Gastrocnemius medialis (tissue), 4 donors: ENCODE measurements at regions not wholly inside any gene's neighbourhood (a gene's known extent, or its start where the extent isn't known, plus 50 kb on each side); places are given as distances from the start of the nearest gene placed in this dataset.

Experiments used
- ATAC-seq, 2 donors: fragments of 150-250 bp; one replicate each; pipeline ENCODE4 v1.9.1; 2016
- DNase-seq, 2 donors: peaks; one replicate each; pipeline ENCODE4 v3.0.0-alpha.2; 2019
- H3K27ac ChIP-seq, 4 donors: fragments of 200-600 bp; sonication (generic); 1 replicate in 1 of 4; 2 replicates in 3 of 4; pipeline ENCODE4 v1.5.1; 2016 to 2018; ENCODE audit warnings: mild to moderate bottlenecking in 2 of 4, moderate library complexity in 1 of 4
- H3K27me3 ChIP-seq, 3 donors: fragments of 200-600 bp; sonication (generic) in 2 of 3; 1 replicate in 1 of 3; 2 replicates in 2 of 3; pipeline versions ENCODE4 v1.5.1 to v1.6.0; 2016 to 2019; ENCODE audit warnings: mild to moderate bottlenecking in 1 of 3, moderate library complexity in 1 of 3
- H3K36me3 ChIP-seq, 2 donors: fragments of 200-600 bp; sonication (generic) in 1 of 2; one replicate each; pipeline ENCODE4 v1.5.1; 2017 to 2018
- H3K4me1 ChIP-seq, 2 donors: fragments of 200-600 bp; sonication (generic) in 1 of 2; one replicate each; pipeline ENCODE4 v1.5.1; 2016 to 2017; ENCODE audit warnings: mild to moderate bottlenecking in 2 of 2
- H3K4me3 ChIP-seq, 4 donors: fragments of 200-600 bp; sonication (generic) in 3 of 4; 1 replicate in 1 of 4; 2 replicates in 3 of 4; pipeline ENCODE4 v1.5.1; 2016 to 2019; ENCODE audit warnings: mild to moderate bottlenecking in 2 of 4
- H3K9me3 ChIP-seq, 3 donors: fragments of 200-600 bp; sonication (generic) in 2 of 3; 1 replicate in 1 of 3; 2 replicates in 2 of 3; pipeline ENCODE4 v1.5.1; 2016 to 2019
- POLR2A ChIP-seq, 2 donors: fragments of 450-650 bp; IDR thresholded peaks; one replicate each; pipeline ENCODE4 v1.6.1; 2017; ENCODE audit warnings: antibody characterized with exemption in 2 of 2, mild to moderate bottlenecking in 2 of 2, moderate library complexity in 2 of 2
- in situ Hi-C, 4 donors: fragments of 200-750 bp; cut with MboI; loops; one replicate each; pipeline versions ENCODE4 v1.15.0 to v1.8.0; 2017; ENCODE audit warnings: low sequenced_read_pairs in 4 of 4
- intact Hi-C: fragments of 100-400 bp; cut with DNase I; formaldehyde crosslinking; loops from one replicate; pipeline ENCODE4 v1.15.1; 2023; ENCODE audit warnings: low total_unique reads
- TF ChIP-seq, protein P1 (sequence below), 5 experiments: fragments of 450-650 bp in 3 of 5; fragments of 200-600 bp in 2 of 5; sonication (generic) in 2 of 5; IDR thresholded peaks in 4 of 5; conservative IDR thresholded peaks in 1 of 5; 1 replicate in 4 of 5; 2 replicates in 1 of 5; pipeline ENCODE4 v1.5.1; 2016 to 2019; ENCODE audit warnings: antibody characterized with exemption in 5 of 5, mild to moderate bottlenecking in 3 of 5, moderate library complexity in 3 of 5

DNA sequence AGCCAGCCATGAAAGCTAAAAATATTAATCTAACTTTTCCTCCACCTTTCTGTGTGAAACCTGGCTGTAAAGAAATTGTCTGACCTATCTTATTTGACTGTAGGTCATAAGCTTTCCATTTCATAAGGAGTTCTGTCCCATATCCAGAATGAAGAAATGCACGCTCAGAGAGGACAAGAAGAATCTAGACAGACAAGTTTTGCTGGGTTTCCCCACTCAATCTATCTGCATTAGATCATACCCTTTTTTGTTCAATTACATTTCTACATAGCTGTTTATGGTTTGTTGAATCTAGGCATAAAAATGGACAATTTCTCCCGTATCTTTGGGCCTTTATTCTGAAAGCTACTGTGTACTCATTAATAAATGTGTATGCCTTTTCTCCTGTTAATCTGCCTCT, 1495.1 kb downstream of the C4orf33 start:
- no peaks in the 10 kb centered on the region for H3K36me3 ChIP-seq
- H3K27ac ChIP-seq: no peak overlapping the region
- DNase-seq (no peak), ATAC-seq (no peak)
- H3K9me3 ChIP-seq: no peaks in the 10 kb centered on the region
- in situ Hi-C loops: no loop called here
- H3K27me3 ChIP-seq: no peaks in the 10 kb centered on the region
- intact Hi-C loops: no loop called here
- TF ChIP-seq POLR2A (IDR thresholded peaks at IDR 0.05): no peak
- TF ChIP-seq, protein P1, sequence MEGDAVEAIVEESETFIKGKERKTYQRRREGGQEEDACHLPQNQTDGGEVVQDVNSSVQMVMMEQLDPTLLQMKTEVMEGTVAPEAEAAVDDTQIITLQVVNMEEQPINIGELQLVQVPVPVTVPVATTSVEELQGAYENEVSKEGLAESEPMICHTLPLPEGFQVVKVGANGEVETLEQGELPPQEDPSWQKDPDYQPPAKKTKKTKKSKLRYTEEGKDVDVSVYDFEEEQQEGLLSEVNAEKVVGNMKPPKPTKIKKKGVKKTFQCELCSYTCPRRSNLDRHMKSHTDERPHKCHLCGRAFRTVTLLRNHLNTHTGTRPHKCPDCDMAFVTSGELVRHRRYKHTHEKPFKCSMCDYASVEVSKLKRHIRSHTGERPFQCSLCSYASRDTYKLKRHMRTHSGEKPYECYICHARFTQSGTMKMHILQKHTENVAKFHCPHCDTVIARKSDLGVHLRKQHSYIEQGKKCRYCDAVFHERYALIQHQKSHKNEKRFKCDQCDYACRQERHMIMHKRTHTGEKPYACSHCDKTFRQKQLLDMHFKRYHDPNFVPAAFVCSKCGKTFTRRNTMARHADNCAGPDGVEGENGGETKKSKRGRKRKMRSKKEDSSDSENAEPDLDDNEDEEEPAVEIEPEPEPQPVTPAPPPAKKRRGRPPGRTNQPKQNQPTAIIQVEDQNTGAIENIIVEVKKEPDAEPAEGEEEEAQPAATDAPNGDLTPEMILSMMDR (IDR thresholded peaks at IDR 0.05 in 4 of 5, conservative IDR thresholded peaks at IDR 0.05 in 1 of 5): no peak
- H3K4me3 ChIP-seq: no peak overlapping the region
- H3K4me1 ChIP-seq: no peaks in the 10 kb centered on the region

DNA sequence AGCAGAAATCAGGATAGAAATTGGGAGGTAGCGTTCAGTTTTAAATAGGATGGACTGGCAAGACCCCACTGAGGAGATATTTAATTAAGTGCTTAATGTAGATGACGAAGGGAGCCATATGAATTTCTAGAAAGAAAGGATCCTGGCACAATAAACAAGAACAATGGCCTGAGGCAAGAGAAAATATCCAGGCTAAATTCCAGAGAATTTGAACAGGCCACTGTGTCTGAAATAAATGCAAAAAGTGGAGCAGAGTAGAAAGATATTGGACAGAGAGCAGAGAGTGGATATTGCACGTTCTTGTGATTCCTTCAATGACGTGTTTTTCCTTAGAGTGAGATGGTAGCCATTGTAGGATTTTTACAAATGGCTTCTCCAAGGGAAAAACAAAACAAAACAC, 1504.8 kb downstream of the C4orf33 start:
- in situ Hi-C loops: no loop called here

DNA sequence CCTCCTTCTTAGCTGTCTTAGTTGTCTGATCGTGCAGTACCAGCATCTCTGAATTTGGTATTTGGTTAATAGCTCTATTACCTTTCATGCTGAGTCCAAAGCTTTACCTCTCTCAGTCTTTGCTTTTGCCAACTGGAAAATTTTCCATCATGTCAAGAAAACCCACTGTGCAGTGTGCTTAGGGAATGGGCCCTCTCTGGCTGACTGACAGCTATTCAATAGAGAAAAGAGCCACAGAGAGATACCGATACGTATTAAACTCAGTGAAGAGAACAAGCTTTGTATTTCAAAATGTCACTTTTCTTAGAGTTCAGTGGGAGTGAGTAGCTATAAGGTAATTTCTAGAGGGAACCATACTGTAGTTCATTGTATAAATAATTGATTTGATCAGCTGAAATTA, 1507.1 kb downstream of the C4orf33 start:
- no peak for ATAC-seq
- no peak overlapping the region for H3K27ac ChIP-seq

More for the DNA sequence above, 1504.8 kb downstream of the C4orf33 start:
- DNase-seq (no peak), ATAC-seq (no peak)
- Histone ChIP-seq H3K36me3 (no peaks in the 10 kb centered on the region), H3K27ac (no peak overlapping the region), H3K4me3 (no peak overlapping the region), H3K27me3 (no peaks in the 10 kb centered on the region), H3K4me1 (no peaks in the 10 kb centered on the region), H3K9me3 (no peaks in the 10 kb centered on the region)
- TF ChIP-seq POLR2A (IDR thresholded peaks at IDR 0.05): no peak
- TF ChIP-seq, protein P1 (IDR thresholded peaks at IDR 0.05 in 4 of 5, conservative IDR thresholded peaks at IDR 0.05 in 1 of 5): no peak
- intact Hi-C loops: no loop called here

DNA sequence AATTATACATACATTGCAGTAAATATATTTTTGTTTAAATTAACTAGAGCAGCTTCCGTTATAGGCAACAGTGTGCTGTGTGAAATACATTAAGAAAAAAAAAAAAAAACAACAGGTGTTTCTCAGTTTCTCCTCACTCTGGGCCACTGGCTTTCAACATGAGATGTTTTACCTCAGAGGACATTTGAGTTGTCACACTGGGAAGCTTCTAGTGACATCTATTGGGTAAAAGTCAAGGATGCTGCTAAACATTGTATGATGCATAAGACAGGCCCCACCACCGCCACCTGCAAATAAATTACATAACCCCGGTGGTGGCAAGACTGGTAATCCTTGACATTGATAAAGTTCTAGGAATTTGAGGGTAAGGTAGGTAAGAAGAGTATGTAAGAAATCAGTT, 1512.2 kb downstream of the C4orf33 start:
- ATAC-seq: no peak
- Histone ChIP-seq H3K9me3 (no peaks in the 10 kb centered on the region), H3K4me3 (no peak overlapping the region), H3K27me3 (no peaks in the 10 kb centered on the region), H3K4me1 (no peaks in the 10 kb centered on the region), H3K27ac (no peak overlapping the region), H3K36me3 (no peaks in the 10 kb centered on the region)
- in situ Hi-C loops: no loop called here
- intact Hi-C loops: no loop called here
- TF ChIP-seq, protein P1 (IDR thresholded peaks at IDR 0.05 in 4 of 5, conservative IDR thresholded peaks at IDR 0.05 in 1 of 5): no peak
- TF ChIP-seq POLR2A (IDR thresholded peaks at IDR 0.05): no peak
- no peak for DNase-seq

More for the DNA sequence above, 1507.1 kb downstream of the C4orf33 start:
- H3K27me3 ChIP-seq: no peaks in the 10 kb centered on the region
- in situ Hi-C loops: no loop called here
- H3K36me3 ChIP-seq: no peaks in the 10 kb centered on the region
- H3K4me1 ChIP-seq: no peaks in the 10 kb centered on the region
- intact Hi-C loops: no loop called here
- H3K4me3 ChIP-seq: no peak overlapping the region
- no peak for DNase-seq
- no peak for TF ChIP-seq POLR2A (IDR thresholded peaks at IDR 0.05)
- TF ChIP-seq, protein P1 (IDR thresholded peaks at IDR 0.05 in 4 of 5, conservative IDR thresholded peaks at IDR 0.05 in 1 of 5): no peak
- H3K9me3 ChIP-seq: no peaks in the 10 kb centered on the region

DNA sequence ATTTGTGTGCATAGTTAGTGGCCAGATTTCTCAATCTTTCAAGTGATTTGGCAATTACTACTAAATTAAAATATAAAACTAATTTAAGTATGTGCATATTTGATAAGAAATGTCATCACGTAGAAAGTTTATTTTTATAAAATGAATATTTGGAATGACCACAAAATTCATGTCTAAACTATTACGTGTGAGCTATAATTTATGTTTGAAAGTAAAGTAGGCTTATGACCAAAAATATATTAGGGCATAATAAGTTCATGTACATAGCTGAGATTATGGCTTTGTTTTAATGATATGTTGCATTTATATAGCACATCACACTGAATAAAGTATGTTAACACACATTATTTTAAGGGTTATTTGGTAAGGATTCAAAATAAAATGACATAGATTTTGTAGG, 1532.6 kb downstream of the C4orf33 start:
- H3K4me3 ChIP-seq: no peak overlapping the region
- intact Hi-C loops: no loop called here
- no peak for ATAC-seq
- H3K9me3 ChIP-seq: no peaks in the 10 kb centered on the region
- in situ Hi-C loops: no loop called here
- H3K27me3 ChIP-seq: no peaks in the 10 kb centered on the region
- no peaks in the 10 kb centered on the region for H3K4me1 ChIP-seq
- no peak overlapping the region for H3K27ac ChIP-seq
- no peaks in the 10 kb centered on the region for H3K36me3 ChIP-seq
- no peak for DNase-seq
- TF ChIP-seq, protein P1 (IDR thresholded peaks at IDR 0.05 in 4 of 5, conservative IDR thresholded peaks at IDR 0.05 in 1 of 5): no peak
- TF ChIP-seq POLR2A (IDR thresholded peaks at IDR 0.05): no peak
